GM19395 (cell line): ENCODE measurements at regions not wholly inside any gene's neighbourhood (a gene's known extent, or its start where the extent isn't known, plus 50 kb on each side); places are given as distances from the start of the nearest gene placed in this dataset.
"Not testable (repeated sequence)": the region's sequence is repeated elsewhere in the genome, so short reads cannot be mapped to it uniquely, and the experiment has no call there.

Experiments used
- ATAC-seq: cut with Tn5 transposase; IDR thresholded peaks from one replicate; pipeline ENCODE4 v1.9.1; 2021; ENCODE audit warnings: mild to moderate bottlenecking, moderate library complexity; ENCODE audit not compliant: unreplicated experiment

DNA sequence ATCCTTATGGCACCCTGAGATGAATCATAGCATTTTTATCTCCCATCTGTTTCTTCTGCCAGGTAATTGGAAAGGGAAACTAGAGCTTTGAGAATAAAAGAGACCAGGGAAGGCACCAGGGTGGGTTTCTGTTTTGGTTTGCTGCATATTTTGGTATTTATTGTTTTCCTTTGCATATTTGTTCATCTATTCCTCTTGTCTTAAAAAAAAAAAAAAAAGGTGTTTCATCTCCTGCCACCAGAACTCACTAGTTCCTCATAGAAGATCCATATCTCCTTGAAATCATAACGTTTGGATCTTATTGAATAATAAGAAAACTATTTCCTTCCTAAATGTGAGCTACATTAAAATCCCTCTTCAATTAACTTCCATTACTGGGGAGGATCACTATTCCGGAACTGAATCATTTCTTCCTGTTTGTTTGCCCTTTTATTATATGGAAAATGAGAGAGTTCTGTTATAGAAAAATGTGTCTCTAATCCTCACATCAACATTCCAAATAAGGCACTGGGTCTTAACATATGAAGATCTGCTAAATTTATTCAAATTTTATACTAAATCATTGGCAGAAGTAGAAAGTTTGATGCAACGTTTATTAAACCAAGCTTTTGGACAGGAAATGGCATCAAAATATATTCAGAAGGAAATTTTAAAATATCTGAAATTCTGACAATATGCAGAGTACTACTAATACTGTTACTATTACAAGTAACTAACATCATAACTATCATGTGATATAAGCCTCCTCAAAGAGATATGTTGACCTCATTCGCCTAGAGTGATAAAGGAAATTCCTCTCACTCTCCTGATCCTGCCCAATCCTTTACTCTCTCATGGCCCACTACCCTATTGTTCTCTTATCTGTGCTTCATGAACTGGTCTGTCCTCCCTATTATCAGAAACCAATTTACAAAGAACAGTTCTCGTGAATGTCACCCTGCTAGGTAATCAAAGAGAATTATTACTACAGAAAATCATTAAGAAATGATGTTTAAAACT, 229.4 kb upstream of the RSPO3 start:
- ATAC-seq, result no peak

DNA sequence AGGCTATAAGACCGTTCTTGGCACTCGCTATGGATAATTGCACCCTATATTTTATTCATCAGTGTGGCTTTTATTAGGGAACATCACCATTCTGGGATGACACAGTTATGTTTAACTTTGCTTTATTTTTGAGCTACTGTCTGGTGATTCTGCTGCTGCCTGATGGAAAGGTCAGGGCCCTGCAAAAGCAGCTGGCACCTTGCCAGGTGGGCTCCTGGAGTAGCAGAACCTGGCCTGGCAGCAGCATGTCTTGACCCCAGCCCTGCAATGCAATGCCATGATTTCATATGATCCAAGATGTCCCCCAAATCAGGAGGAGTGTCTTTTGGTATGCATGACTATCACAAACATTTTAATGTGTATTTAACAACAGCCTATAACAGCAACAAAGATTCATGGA, 228.4 kb upstream of the RSPO3 start:
- ATAC-seq, result no peak

- ATAC-seq, result no peak
Observed at GRCh38 chr6:126891158-126891557, 227.3 kb upstream of the RSPO3 start.

GRCh38 chr6:126892869-126893268, 225.6 kb upstream of the RSPO3 start:
- ATAC-seq, result not testable (repeated sequence)

DNA sequence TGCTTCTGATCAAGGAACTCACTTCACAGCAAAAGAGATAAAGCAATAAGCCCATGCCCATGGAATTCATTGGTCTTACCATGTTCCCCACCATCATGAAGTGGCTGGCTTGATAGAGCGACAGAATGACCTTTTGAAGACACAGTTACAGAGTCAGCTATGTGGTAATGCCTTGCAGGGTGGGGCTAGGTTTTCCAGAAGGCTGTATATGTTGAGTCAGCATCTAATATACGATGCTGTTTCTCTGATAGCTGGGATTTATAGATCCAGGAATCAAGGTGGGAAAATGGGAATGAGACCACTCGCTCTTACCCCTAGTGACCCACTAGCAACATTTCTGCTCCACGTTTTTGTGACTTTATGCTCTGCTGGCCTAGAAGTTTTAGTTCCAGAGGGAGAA, 220.7 kb upstream of the RSPO3 start:
- no peak for ATAC-seq

- ATAC-seq, result no peak
Observed at GRCh38 chr6:126904176-126904575, 214.3 kb upstream of the RSPO3 start.

DNA sequence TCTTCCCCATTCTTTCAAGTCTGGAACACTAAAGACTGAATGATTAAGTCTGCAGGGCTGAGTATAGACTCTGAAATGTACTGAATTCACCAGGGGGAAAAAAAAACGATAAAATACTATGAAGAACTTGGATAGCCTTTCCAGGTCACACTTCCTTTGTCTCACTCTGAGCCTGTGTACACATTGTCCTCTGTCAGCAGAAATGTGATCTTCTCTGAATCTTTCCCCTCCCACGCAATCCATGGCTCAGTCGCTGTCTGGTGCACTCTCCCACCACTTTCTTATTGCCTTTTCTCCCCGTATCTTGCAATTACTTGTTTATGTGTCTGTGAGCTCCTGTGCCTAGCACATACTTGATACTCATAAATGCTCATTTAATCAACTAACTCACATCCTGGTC, 212.6 kb upstream of the RSPO3 start:
- no peak for ATAC-seq

GRCh38 chr6:126907312-126907711, 211.2 kb upstream of the RSPO3 start:
- ATAC-seq, result no peak

DNA sequence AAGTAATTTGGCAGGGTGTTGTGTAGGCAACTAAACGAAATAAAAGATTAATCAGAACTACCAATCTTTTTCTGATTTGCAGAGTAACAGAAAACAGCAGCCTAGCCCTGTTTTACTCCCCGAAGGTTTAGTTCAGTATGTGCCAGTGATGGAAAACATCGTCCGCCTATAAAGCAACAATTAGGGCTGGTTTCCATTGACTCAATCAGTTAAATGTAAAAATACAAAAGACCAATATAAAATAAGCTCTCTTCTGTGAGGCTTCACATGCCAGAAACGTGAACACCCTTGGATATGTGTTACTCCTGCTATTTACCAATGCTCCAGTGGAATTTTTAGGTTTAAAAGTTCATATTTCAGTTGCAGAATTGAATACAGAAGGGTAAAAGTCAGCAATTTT, 210.5 kb upstream of the RSPO3 start:
- ATAC-seq, result no peak

- no peak for ATAC-seq
Observed at GRCh38 chr6:126909493-126909892, 209.0 kb upstream of the RSPO3 start.

DNA sequence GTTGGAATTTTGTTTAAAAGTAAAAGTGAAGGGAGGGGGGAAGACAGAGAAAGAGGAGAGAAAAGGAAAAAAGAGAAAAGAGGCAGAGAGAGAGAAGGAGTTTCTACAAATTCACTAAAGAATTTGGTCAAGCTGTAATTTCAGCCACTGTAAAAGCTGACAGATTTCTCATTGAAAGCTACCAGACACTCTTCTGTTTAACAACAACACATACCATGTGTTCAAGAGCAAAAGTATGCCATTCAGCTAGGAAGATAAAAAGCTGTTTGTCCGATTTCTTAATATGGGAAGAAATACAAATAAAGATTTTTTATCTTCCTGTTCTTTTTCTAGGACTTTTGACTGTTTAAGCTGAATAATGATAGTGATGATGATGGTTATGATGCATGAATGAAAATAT, 204.8 kb upstream of the RSPO3 start:
- ATAC-seq, result no peak

DNA sequence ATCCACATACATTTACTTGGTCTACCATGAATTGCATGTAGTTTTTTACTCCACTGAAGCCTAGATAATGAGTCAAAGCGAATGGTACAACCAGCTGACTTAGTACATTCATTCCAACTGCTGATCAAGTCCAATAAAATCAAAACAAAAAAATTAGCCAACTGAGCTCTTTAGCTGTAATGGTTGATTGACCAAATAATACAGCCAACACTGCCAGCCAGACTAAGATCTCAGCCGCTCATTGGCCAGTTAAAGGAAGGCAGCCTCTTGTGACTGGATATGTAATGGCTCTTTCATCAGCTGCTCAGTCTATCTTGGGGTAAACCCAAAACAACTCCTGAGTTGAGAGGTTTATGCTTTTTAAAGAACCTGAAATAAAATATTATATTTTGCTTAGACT, 204.3 kb upstream of the RSPO3 start:
- ATAC-seq, result no peak

- ATAC-seq, result no peak
Observed at GRCh38 chr6:126914801-126915200, 203.7 kb upstream of the RSPO3 start.

DNA sequence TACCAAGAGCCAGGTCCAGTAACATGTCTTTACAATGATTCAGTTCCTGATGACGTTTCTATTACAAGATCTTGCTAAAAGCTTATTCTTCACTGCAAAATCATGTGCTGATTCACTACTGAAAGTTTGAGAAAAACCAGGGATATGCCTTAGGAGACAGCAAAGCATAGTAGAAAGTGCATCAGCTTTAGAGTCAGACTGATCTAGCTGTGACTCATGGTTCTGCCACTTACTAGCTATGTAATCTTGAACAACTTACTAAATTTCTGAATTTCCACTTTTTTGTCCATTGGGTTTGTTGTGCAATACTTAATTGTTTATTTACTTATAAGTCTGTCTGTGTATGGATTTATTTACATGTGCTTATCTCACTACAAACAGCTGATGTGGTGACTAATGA, 198.5 kb upstream of the RSPO3 start:
- ATAC-seq, result no peak

DNA sequence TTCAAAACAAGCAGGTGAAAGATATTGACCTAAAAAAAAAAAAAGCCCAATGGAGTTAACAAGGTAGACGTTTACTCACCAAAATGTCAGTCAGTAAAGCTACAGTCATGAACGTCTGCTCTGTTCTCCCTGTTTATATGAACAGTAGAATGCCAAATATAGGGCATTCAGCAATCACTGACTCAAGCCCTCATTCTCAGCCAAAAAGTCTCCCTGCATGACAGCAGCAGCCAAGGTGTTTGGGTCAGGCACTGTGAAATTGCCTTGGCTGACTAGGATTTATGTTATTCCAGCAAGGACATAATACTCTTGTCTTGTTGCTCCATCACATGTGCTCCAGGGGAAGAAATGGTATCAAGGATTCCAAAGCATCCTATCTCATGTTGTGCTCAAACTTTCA, 194.7 kb upstream of the RSPO3 start:
- no peak for ATAC-seq

DNA sequence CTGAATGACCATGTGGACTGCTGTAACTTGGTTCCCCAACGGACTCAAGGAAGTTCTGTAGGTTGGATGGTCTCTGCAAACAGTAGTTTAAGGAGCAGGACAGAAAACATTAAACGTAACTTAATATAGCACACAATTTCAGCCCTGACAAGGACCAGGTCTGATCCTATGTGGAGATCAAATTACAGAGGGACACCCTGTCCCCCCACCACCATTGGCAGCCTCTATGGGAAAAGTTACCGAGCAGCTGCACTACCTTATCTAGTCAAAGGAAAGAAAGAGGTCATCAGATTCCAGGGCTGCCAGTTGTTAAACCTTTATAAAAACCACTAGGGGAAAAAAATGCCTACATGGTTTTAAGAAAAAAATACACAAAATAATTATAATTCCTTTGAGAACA, 191.5 kb upstream of the RSPO3 start:
- no peak for ATAC-seq

DNA sequence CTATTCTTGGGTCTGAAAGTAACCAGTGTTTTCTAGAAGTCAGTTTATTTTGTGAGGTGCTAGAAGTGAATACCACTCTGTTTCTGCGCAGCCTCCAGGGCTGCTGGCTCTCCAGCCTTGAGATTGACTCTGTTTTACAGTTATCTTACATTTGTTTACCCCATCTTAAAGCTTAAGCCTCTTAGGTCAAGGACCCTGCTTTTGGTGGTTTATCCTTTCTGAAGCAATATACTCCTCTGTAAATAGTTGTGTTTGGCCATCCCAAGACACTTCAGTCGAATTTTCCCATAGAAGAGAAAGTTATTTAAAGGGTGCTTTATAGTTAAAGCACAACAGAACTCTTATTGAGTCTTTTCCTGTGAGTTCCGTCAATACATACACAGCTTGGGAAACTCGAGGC, 190.6 kb upstream of the RSPO3 start:
- ATAC-seq, result no peak

DNA sequence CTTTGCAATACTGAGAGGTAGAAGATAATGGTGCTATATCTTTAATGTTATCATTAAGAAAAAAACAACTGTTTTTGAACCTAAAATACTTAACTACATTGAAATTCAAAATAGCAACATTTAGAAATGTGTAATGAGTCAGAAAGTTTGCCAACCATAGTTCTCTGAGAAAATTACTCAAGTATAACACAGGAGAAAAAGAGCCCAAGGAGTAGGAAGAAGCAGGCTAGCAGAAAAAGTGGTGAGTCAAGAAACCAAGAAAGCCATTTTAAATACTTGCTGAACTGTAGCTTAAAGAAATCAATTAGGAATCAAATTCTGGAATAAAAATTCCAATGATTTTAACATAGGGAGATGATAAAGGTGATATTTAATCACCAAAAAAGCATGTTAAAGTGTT, 181.0 kb upstream of the RSPO3 start:
- no peak for ATAC-seq

GRCh38 chr6:126939784-126940183, 178.7 kb upstream of the RSPO3 start:
- no peak for ATAC-seq

DNA sequence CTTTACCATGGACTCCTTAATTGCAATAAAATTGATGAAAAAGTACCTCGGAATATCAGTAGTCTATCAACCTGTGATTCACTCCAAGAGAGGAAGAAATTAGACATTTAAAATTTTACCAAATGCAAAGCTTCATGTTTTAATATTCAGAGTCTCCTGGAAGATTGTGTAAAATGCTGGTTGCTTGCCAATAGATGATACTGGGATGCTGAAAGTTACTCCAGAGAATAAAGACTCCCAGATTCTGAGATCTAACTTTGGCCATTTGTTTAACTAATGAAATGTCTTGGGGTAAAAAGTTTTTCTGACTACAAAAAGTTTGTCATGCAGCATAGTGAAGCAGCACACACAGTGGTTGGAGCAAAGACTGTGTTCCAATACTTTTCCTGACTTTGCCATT, 176.7 kb upstream of the RSPO3 start:
- no peak for ATAC-seq

DNA sequence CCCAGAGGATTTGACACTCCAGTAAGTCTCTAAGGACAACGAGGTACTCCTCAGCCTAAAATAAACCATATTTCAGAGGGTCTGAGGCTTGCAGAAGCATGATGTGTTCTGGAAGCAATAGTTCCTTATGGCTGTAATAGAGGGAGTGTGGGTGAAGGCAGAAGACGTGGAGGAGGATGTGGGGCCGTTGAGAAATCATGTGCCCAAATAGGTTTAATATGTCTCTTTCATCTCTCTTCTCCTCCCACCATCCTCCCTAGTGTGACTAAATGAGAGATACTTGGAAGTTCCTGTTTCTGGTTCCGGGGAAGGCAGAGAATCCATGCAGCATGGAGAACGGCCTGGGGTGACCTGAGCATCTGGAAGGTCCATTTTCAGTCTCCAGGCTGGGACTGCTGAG, 174.0 kb upstream of the RSPO3 start:
- no peak for ATAC-seq

- ATAC-seq, result no peak
Observed at GRCh38 chr6:126945150-126945685, 173.3 kb upstream of the RSPO3 start.
